Spleen (tissue), 11 donors: ENCODE measurements at regions not wholly inside any gene's neighbourhood (a gene's known extent, or its start where the extent isn't known, plus 50 kb on each side); places are given as distances from the start of the nearest gene placed in this dataset.

Experiments
- DNase-seq: peaks from one replicate; pipeline ENCODE4 v3.0.0-alpha.2; 2020
- H3K27ac ChIP-seq, 8 donors: fragments of 200-600 bp; sonication (generic) in 7 of 8; 1 replicate in 4 of 8; 2 replicates in 4 of 8; pipeline versions ENCODE4 v1.5.0 to v1.8.0; 2016 to 2021; ENCODE audit warnings: inconsistent platforms in 4 of 8, mild to moderate bottlenecking in 4 of 8, moderate library complexity in 1 of 8
- H3K27me3 ChIP-seq, 7 donors: fragments of 200-600 bp; sonication (generic) in 6 of 7; replicated peaks in 1 of 7; 1 replicate in 4 of 7; 2 replicates in 3 of 7; pipeline versions ENCODE4 v1.5.0 to v1.8.0; 2016 to 2021; ENCODE audit warnings: inconsistent platforms in 3 of 7, mild to moderate bottlenecking in 1 of 7
- H3K36me3 ChIP-seq, 6 donors: fragments of 200-600 bp; sonication (generic) in 5 of 6; 1 replicate in 4 of 6; 2 replicates in 2 of 6; pipeline versions ENCODE4 v1.5.0 to v1.8.0; 2016 to 2021; ENCODE audit warnings: inconsistent platforms in 2 of 6
- H3K4me1 ChIP-seq, 6 donors: fragments of 200-600 bp; sonication (generic) in 5 of 6; 1 replicate in 3 of 6; 2 replicates in 3 of 6; pipeline versions ENCODE4 v1.5.0 to v1.8.0; 2016 to 2021; ENCODE audit warnings: inconsistent platforms in 3 of 6
- H3K4me3 ChIP-seq, 8 donors: fragments of 200-600 bp; sonication (generic) in 7 of 8; 1 replicate in 4 of 8; 2 replicates in 4 of 8; pipeline versions ENCODE4 v1.5.0 to v1.8.0; 2016 to 2021; ENCODE audit warnings: inconsistent platforms in 4 of 8, mild to moderate bottlenecking in 4 of 8, moderate library complexity in 2 of 8
- H3K9me3 ChIP-seq, 8 donors: fragments of 200-600 bp; sonication (generic) in 7 of 8; 1 replicate in 4 of 8; 2 replicates in 4 of 8; pipeline versions ENCODE4 v1.5.0 to v1.8.0; 2016 to 2021; ENCODE audit warnings: inconsistent platforms in 4 of 8
- CTCF ChIP-seq, 11 experiments: fragments of 200-600 bp in 7 of 11; fragments of 450-650 bp in 4 of 11; sonication (generic) in 4 of 11; IDR thresholded peaks in 8 of 11; conservative IDR thresholded peaks in 3 of 11; 1 replicate in 7 of 11; 2 replicates in 4 of 11; pipeline versions ENCODE4 v1.4.0 to v1.8.0; 2016 to 2021; ENCODE audit warnings: antibody characterized with exemption in 11 of 11, inconsistent platforms in 4 of 11, mild to moderate bottlenecking in 1 of 11
- POLR2A ChIP-seq, 3 donors: fragments of 450-650 bp; IDR thresholded peaks; one replicate each; pipeline ENCODE4 v1.5.1; 2017; ENCODE audit warnings: antibody characterized with exemption in 3 of 3, mild to moderate bottlenecking in 1 of 3
- POLR2AphosphoS5 ChIP-seq, 3 donors: sonication (generic); formaldehyde crosslinking; IDR thresholded peaks; one replicate each; pipeline ENCODE4 v1.5.1; 2017; ENCODE audit warnings: antibody characterized with exemption in 3 of 3
- WGBS, 5 donors: extraction: QIAGEN DNeasy Blood & Tissue Kit in 3 of 5; methylation state at CpG; one replicate each; pipeline versions ENCODE4 v1.1.5 to v1.1.7; 2013 to 2018; 5-methylcytosine and 5-hydroxymethylcytosine counted together
- intact Hi-C: fragments of 100-400 bp; cut with DNase I; formaldehyde crosslinking; loops from one replicate; pipeline ENCODE4 v1.15.0; 2023; ENCODE audit warnings: low total_unique reads
- donor health status: healthy with polysubstance abuse.
- donor health status: DM: no; HTN: no; CAD: no; lungs with moderate emphysema.
- donor health status: DM: no; HTN: no; CAD: no.
- donor health status: Bipolar disorder and iron deficiency.
- donor health status: healthy.
- donor health status: DM: no; HTN: no; CAD: no.
- donor health status: DM: yes; HTN: yes; CAD: no.

- no peaks in the 10 kb centered on the region for H3K9me3 ChIP-seq
- TF ChIP-seq POLR2AphosphoS5 (IDR thresholded peaks at IDR 0.05) (no peak), CTCF (IDR thresholded peaks at IDR 0.05 in 8 of 11, conservative IDR thresholded peaks at IDR 0.05 in 3 of 11) (no peak), POLR2A (IDR thresholded peaks at IDR 0.05) (no peak)
- no peak overlapping the region for H3K4me3 ChIP-seq
- H3K27ac ChIP-seq, result no peak overlapping the region
- DNase-seq, result no peak
- H3K36me3 ChIP-seq, result no peaks in the 10 kb centered on the region
- H3K27me3 ChIP-seq, result no peaks in the 10 kb centered on the region
- intact Hi-C loops, result no loop called here
- H3K4me1 ChIP-seq, result no peaks in the 10 kb centered on the region
Measured at GRCh38 chrX:139298437-139298836, 232.1 kb upstream of the F9 start.

GRCh38 chrX:139297638-139298037 lies 232.9 kb upstream of the F9 start:
- no peaks in the 10 kb centered on the region for H3K9me3 ChIP-seq
- H3K36me3 ChIP-seq, result no peaks in the 10 kb centered on the region
- no peak overlapping the region for H3K27ac ChIP-seq
- intact Hi-C loops, result no loop called here
- H3K4me1 ChIP-seq, result no peaks in the 10 kb centered on the region
- WGBS, 5 donors, result 19 to 89% (median 63%) methylated on average over 1 of the region's 1 CpG
- no peaks in the 10 kb centered on the region for H3K27me3 ChIP-seq
- no peak for TF ChIP-seq POLR2AphosphoS5 (IDR thresholded peaks at IDR 0.05)
- no peak overlapping the region for H3K4me3 ChIP-seq
- no peak for DNase-seq

DNA sequence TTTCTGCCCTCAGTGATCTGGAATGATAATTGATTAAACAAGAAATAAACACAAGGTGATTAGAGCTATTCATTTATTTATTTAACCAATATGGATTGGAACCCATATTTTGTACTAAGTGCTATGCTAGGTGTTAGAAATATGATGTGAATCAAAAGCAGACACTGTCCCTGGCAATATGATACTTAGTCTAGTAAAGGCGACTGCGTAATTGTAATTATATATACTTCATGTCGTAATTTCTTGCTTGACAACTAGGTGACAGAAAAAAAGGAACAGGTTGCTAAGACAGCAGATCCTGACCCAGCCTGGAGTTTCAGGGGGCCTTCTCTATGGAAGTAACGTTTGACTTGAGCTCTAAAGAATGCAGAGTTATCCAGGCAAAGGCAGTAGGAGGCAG lies 236.5 kb upstream of the F9 start:
- no peak overlapping the region for H3K4me3 ChIP-seq
- WGBS, 5 donors, result 74 to 97% (median 83%) methylated on average over 4 of the region's 4 CpGs
- no peak overlapping the region for H3K27ac ChIP-seq
- intact Hi-C loops, result no loop called here
- no peaks in the 10 kb centered on the region for H3K4me1 ChIP-seq
- TF ChIP-seq POLR2AphosphoS5 (IDR thresholded peaks at IDR 0.05), result no peak
- no peaks in the 10 kb centered on the region for H3K27me3 ChIP-seq
- no peaks in the 10 kb centered on the region for H3K36me3 ChIP-seq
- DNase-seq, result no peak
- H3K9me3 ChIP-seq, result no peaks in the 10 kb centered on the region

GRCh38 chrX:139290310-139290709 lies 240.2 kb upstream of the F9 start:
- no peak for DNase-seq
- no peaks in the 10 kb centered on the region for H3K4me1 ChIP-seq
- H3K27me3 ChIP-seq, result no peaks in the 10 kb centered on the region
- 38 to 74% (median 44%) methylated on average over 1 of the region's 1 CpG for WGBS, 5 donors
- no peaks in the 10 kb centered on the region for H3K9me3 ChIP-seq
- H3K4me3 ChIP-seq, result no peak overlapping the region
- intact Hi-C loops, result no loop called here
- TF ChIP-seq CTCF (IDR thresholded peaks at IDR 0.05 in 8 of 11, conservative IDR thresholded peaks at IDR 0.05 in 3 of 11) (no peak), POLR2AphosphoS5 (IDR thresholded peaks at IDR 0.05) (no peak), POLR2A (IDR thresholded peaks at IDR 0.05) (no peak)
- no peaks in the 10 kb centered on the region for H3K36me3 ChIP-seq
- H3K27ac ChIP-seq, result no peak overlapping the region

DNA sequence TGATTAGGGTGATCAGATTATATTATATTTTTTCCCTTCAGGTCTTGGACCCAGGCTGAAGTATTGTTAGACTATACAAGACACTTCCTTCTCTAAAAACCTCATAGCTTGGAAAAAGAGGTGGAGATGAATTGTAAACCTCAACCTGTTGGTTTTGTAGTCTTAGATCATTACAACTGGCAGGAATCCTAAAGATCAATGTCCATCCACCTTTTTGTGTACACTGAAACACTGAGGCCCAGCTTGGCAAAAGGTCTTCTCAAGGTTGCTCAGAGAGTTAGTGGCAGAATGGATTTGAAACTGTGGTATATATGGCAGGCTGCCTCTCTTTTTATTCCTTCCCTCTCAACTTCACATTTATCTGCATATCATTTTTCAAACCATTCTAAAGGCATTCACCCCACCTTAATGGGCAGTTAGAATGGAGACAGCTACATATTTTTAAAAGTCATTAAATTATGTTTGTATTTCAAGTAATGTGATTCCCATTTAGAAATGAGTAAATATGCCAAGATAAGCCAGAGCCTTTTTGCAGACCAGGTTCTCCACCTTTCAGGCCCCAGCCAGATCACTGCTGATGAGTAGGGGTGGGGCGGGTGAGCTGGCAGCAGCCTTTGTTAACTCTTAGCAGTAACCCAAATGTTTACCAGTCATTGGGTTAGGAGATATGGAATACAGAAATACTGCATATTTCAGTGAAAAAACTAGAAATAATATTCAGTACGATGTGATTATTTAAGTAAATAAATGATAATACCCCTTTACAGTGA lies 243.2 kb upstream of the F9 start:
- peaks cover 0 to 15% (median 5%) of the 10 kb centered on the region in 8 donors for H3K9me3 ChIP-seq
- no peaks in the 10 kb centered on the region for H3K36me3 ChIP-seq
- 79 to 89% (median 81%) methylated on average over 2 of the region's 2 CpGs for WGBS, 5 donors
- H3K27ac ChIP-seq, result no peak overlapping the region
- H3K4me1 ChIP-seq, result no peaks in the 10 kb centered on the region
- intact Hi-C loops, result no loop called here
- DNase-seq, result no peak
- no peaks in the 10 kb centered on the region for H3K27me3 ChIP-seq
- no peak overlapping the region for H3K4me3 ChIP-seq
- no peak for TF ChIP-seq POLR2AphosphoS5 (IDR thresholded peaks at IDR 0.05)
- TF ChIP-seq POLR2A (IDR thresholded peaks at IDR 0.05), result no peak
- no peak for TF ChIP-seq CTCF (IDR thresholded peaks at IDR 0.05 in 8 of 11, conservative IDR thresholded peaks at IDR 0.05 in 3 of 11)
